Calu3 (cell line): ENCODE measurements at regions not wholly inside any gene's neighbourhood (a gene's known extent, or its start where the extent isn't known, plus 50 kb on each side); places are given as distances from the start of the nearest gene placed in this dataset.
"Not testable (repeated sequence)": the region's sequence is repeated elsewhere in the genome, so short reads cannot be mapped to it uniquely, and the experiment has no call there.

ENCODE experiments used
- BruUV-seq: library from RNA; stranded (reverse); fragments of 400-500 nt; replicated peaks from 2 replicates; lab custom pipeline; 2021; lab: Mats Ljungman, UMichigan
- CTCF ChIA-PET: fragments of 300-600 bp; sonication (Branson Sonifier 250); formaldehyde crosslinking; loops from one replicate; lab custom pipeline; 2022; ENCODE audit warnings: antibody characterized with exemption; lab: Charles Lee
- DNase-seq: peaks from one replicate; pipeline ENCODE4 v3.0.0; 2022
- H3K27ac Mint-ChIP-seq: one replicate; pipeline ENCODE4 v1.8.0; 2022; ENCODE audit warnings: mixed read lengths; ENCODE audit not compliant: unreplicated experiment
- H3K27me3 Mint-ChIP-seq: one replicate; pipeline ENCODE4 v1.8.0; 2022; ENCODE audit warnings: mixed read lengths; ENCODE audit not compliant: unreplicated experiment
- H3K36me3 Mint-ChIP-seq: one replicate; pipeline ENCODE4 v1.8.0; 2022; ENCODE audit warnings: mild to moderate bottlenecking, moderate library complexity, mixed read lengths; ENCODE audit not compliant: insufficient read depth, unreplicated experiment
- H3K4me1 Mint-ChIP-seq: one replicate; pipeline ENCODE4 v1.8.0; 2022; ENCODE audit warnings: mild to moderate bottlenecking, low read depth, mixed read lengths; ENCODE audit not compliant: unreplicated experiment
- H3K4me3 Mint-ChIP-seq: one replicate; pipeline ENCODE4 v1.8.0; 2022; ENCODE audit warnings: mild to moderate bottlenecking, low read depth, moderate library complexity, mixed read lengths; ENCODE audit not compliant: unreplicated experiment
- H3K9me3 Mint-ChIP-seq: one replicate; pipeline ENCODE4 v1.8.0; 2022; ENCODE audit warnings: low read depth, mixed read lengths; ENCODE audit not compliant: unreplicated experiment
- intact Hi-C: fragments of 100-400 bp; cut with micrococcal nuclease; formaldehyde crosslinking; loops from one replicate; pipeline ENCODE4 v1.10.0; 2022; ENCODE audit not compliant: unreplicated experiment
- TF ChIP-seq, protein P1 (sequence below): fragments of 200-600 bp; IDR thresholded peaks from one replicate; pipeline ENCODE4 v1.8.0; 2022; ENCODE audit warnings: antibody characterized with exemption; ENCODE audit not compliant: unreplicated experiment

GRCh38 chr2:109676346-109676902 is 62.3 kb downstream of the SOWAHC start:
- TF ChIP-seq, protein P1, sequence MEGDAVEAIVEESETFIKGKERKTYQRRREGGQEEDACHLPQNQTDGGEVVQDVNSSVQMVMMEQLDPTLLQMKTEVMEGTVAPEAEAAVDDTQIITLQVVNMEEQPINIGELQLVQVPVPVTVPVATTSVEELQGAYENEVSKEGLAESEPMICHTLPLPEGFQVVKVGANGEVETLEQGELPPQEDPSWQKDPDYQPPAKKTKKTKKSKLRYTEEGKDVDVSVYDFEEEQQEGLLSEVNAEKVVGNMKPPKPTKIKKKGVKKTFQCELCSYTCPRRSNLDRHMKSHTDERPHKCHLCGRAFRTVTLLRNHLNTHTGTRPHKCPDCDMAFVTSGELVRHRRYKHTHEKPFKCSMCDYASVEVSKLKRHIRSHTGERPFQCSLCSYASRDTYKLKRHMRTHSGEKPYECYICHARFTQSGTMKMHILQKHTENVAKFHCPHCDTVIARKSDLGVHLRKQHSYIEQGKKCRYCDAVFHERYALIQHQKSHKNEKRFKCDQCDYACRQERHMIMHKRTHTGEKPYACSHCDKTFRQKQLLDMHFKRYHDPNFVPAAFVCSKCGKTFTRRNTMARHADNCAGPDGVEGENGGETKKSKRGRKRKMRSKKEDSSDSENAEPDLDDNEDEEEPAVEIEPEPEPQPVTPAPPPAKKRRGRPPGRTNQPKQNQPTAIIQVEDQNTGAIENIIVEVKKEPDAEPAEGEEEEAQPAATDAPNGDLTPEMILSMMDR = no peak
- CTCF ChIA-PET = no interaction called here
- no peaks in the 10 kb centered on the region for H3K36me3 Mint-ChIP-seq
- no peaks in the 10 kb centered on the region for H3K27me3 Mint-ChIP-seq
- no peak for DNase-seq
- intact Hi-C loops = no loop called here
- peaks cover 37% of the 10 kb centered on the region for H3K4me1 Mint-ChIP-seq
- no peak overlapping the region for H3K27ac Mint-ChIP-seq
- no peaks in the 10 kb centered on the region for H3K9me3 Mint-ChIP-seq
- H3K4me3 Mint-ChIP-seq = no peak overlapping the region
- BruUV-seq = no TSS peak

DNA sequence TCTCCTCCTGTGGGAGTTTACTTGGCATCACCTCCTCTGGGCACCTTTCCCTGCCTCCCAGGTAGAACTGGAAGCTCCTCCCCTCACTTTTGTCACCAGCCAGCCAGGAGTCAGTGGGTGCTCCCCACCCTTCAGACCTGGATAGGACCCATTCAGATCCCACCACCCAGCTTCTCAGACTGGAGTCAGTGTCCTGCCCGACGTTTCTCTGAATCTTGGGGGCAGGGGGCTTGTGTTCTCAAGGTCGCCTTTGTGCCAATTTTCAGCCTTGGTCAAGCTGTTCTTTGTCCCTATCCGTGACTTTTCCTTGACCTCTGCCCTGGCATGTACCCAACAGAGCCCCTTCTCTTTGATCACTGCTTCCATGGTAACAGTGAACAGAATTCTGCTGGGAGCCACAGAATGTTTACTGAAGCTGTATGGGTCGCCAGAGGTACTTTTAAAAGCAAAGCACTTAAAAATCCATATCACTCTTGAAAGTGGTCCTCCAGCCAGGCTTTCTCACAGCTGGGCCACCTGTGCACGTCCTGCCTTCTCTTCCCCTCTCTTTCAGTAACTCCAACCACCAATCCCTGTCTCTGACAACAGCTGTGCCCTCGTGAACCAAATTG is 63.1 kb downstream of the SOWAHC start:
- H3K27me3 Mint-ChIP-seq, BruUV-seq, CTCF ChIA-PET, H3K27ac Mint-ChIP-seq, intact Hi-C loops, DNase-seq, H3K36me3 Mint-ChIP-seq, H3K4me3 Mint-ChIP-seq, H3K9me3 Mint-ChIP-seq: not testable (repeated sequence)
- peaks cover 38% of the 10 kb centered on the region for H3K4me1 Mint-ChIP-seq

- intact Hi-C loops = no loop called here
- DNase-seq = no peak
- H3K27me3 Mint-ChIP-seq = no peaks in the 10 kb centered on the region
- H3K4me3 Mint-ChIP-seq = no peak overlapping the region
- no TSS peak for BruUV-seq
- H3K9me3 Mint-ChIP-seq = no peaks in the 10 kb centered on the region
- CTCF ChIA-PET = no interaction called here
- no peaks in the 10 kb centered on the region for H3K36me3 Mint-ChIP-seq
- TF ChIP-seq, protein P1 = no peak
- peaks cover 38% of the 10 kb centered on the region for H3K4me1 Mint-ChIP-seq
- H3K27ac Mint-ChIP-seq = no peak overlapping the region
Observed at GRCh38 chr2:109677835-109678580, 63.8 kb downstream of the SOWAHC start.

DNA sequence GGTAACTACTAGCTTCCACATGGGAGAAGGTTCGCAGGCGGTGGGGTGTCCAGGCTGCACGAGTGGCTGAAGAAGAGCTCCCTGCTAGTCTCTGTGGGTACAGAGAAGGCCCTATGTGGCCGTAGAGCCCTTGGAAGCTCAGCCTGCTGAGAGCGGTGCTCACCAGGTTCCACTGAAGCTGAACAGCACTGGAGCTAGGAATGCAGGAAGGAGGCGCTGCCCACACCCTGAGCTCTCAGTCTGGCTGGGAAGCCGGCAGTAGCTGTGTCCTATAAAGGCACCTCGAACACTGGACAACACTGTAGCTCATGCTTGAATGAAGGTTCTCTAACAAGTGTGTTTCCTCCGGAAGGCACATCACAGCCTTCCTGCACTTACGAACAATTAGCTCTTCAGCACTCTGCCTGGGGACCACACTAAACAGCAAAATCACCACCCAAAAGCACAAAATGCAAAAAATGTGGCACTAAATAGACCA is 64.6 kb downstream of the SOWAHC start:
- intact Hi-C loops, H3K36me3 Mint-ChIP-seq, DNase-seq, BruUV-seq, H3K27me3 Mint-ChIP-seq, H3K9me3 Mint-ChIP-seq, H3K4me3 Mint-ChIP-seq, H3K27ac Mint-ChIP-seq, CTCF ChIA-PET: not testable (repeated sequence)
- peaks cover 38% of the 10 kb centered on the region for H3K4me1 Mint-ChIP-seq

DNA sequence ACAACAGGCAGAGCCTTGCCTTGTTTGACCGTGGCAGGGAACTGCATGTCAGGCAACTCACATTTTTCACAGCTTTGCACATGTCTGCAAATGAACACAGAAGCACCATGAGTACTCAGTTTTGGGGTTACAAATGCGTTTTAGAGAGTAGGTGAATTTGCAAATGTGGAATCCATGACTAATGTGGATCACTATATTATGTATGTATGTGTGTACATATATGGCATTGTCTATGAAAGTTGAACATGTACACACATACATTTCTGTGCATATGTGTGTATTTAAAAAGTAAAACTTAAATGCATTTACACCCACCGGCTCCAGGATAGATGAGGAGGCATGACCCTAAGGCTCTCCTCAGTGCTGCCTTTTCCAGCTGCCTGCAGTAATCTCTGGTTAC is 65.1 kb downstream of the SOWAHC start:
- TF ChIP-seq, protein P1 = no peak
- H3K4me1 Mint-ChIP-seq = peaks cover 38% of the 10 kb centered on the region
- H3K4me3 Mint-ChIP-seq = no peak overlapping the region
- H3K27ac Mint-ChIP-seq = no peak overlapping the region
- intact Hi-C loops = no loop called here
- no peaks in the 10 kb centered on the region for H3K9me3 Mint-ChIP-seq
- CTCF ChIA-PET = no interaction called here
- no TSS peak for BruUV-seq
- no peaks in the 10 kb centered on the region for H3K36me3 Mint-ChIP-seq
- no peaks in the 10 kb centered on the region for H3K27me3 Mint-ChIP-seq
- DNase-seq = no peak
